Neural cell (in vitro differentiated cells): ENCODE measurements at regions not wholly inside any gene's neighbourhood (a gene's known extent, or its start where the extent isn't known, plus 50 kb on each side); places are given as distances from the start of the nearest gene placed in this dataset.

Experiments
- H2AFZ ChIP-seq: fragments of 200-600, 300-800 bp; sonication (generic), shearing (Covaris generic); 2 replicates; pipeline ENCODE4 v1.6.0; 2014; ENCODE audit warnings: low read depth, mild to moderate bottlenecking, antibody characterized with exemption, low read length, moderate library complexity
- H3F3A ChIP-seq: fragments of 200-600 bp; shearing (Covaris generic); 2 replicates; pipeline ENCODE4 v1.6.1; 2016; ENCODE audit warnings: mild to moderate bottlenecking, moderate library complexity, mixed read lengths, antibody characterized with exemption, low read length; ENCODE audit not compliant: insufficient read depth, poor library complexity, severe bottlenecking
- H3K27ac ChIP-seq: fragments of 200-600, 300-800 bp; sonication (generic), shearing (Covaris generic); 2 replicates; pipeline ENCODE4 v1.5.1; 2014; ENCODE audit warnings: mild to moderate bottlenecking, low read length, moderate library complexity
- H3K27me3 ChIP-seq: fragments of 300-800, 200-600 bp; sonication (generic), shearing (Covaris generic); 2 replicates; pipeline ENCODE4 v1.6.0; 2014; ENCODE audit warnings: mild to moderate bottlenecking, low read depth, low read length, moderate library complexity; ENCODE audit not compliant: insufficient read depth
- H3K36me3 ChIP-seq: fragments of 300-800, 200-600 bp; sonication (generic), shearing (Covaris generic); 2 replicates; pipeline ENCODE4 v1.5.1; 2014; ENCODE audit warnings: mild to moderate bottlenecking, antibody characterized with exemption, low read length, moderate library complexity; ENCODE audit not compliant: insufficient read depth
- H3K4me2 ChIP-seq: fragments of 300-800, 200-600 bp; sonication (generic), shearing (Covaris generic); 2 replicates; pipeline ENCODE4 v1.6.0; 2014; ENCODE audit warnings: mild to moderate bottlenecking, low read length
- H3K4me3 ChIP-seq: fragments of 300-800, 200-600 bp; sonication (generic), shearing (Covaris generic); 2 replicates; pipeline ENCODE4 v1.5.1; 2014; ENCODE audit warnings: mild to moderate bottlenecking, low read length, moderate library complexity
- H3K79me2 ChIP-seq: fragments of 200-600 bp; shearing (Covaris generic); replicated peaks from 2 replicates; pipeline ENCODE4 v1.6.0; 2014; ENCODE audit warnings: mild to moderate bottlenecking, low read length, moderate library complexity; ENCODE audit not compliant: insufficient read depth
- H3K9ac ChIP-seq: fragments of 300-800, 200-600 bp; sonication (generic), shearing (Covaris generic); 2 replicates; pipeline ENCODE4 v1.6.1; 2016; ENCODE audit warnings: mild to moderate bottlenecking, low read length, mixed read lengths
- H3K9me2 ChIP-seq: fragments of 200-600 bp; shearing (Covaris generic); 2 replicates; pipeline ENCODE4 v1.6.1; 2016; ENCODE audit warnings: mild to moderate bottlenecking, low read length, mixed read lengths; ENCODE audit not compliant: insufficient read depth
- H3K9me3 ChIP-seq: fragments of 200-600, 300-800 bp; sonication (generic), shearing (Covaris generic); 2 replicates; pipeline ENCODE4 v1.6.1; 2016; ENCODE audit warnings: mild to moderate bottlenecking, mixed run types, low read length, moderate library complexity, mixed read lengths
- H4K20me1 ChIP-seq: fragments of 200-600 bp; shearing (Covaris generic); 2 replicates; pipeline ENCODE4 v1.6.1; 2016; ENCODE audit warnings: mild to moderate bottlenecking, mixed run types; ENCODE audit not compliant: insufficient read depth
- CTCF ChIP-seq: fragments of 450-650 bp; IDR thresholded peaks from 2 replicates; pipeline ENCODE4 v1.5.1; 2014; ENCODE audit warnings: antibody characterized with exemption, mild to moderate bottlenecking, moderate library complexity; ENCODE audit not compliant: poor library complexity, severe bottlenecking
- EP300 ChIP-seq: fragments of 450-650 bp; conservative IDR thresholded peaks from 2 replicates; pipeline ENCODE4 v1.6.1; 2014; ENCODE audit warnings: antibody characterized with exemption, mild to moderate bottlenecking, moderate library complexity; ENCODE audit not compliant: poor library complexity, severe bottlenecking
- EZH2 ChIP-seq: fragments of 200-600, 300-800 bp; shearing (Covaris generic), sonication (generic); IDR thresholded peaks from 2 replicates; pipeline ENCODE4 v1.6.1; 2014; ENCODE audit warnings: antibody characterized with exemption, low read length, borderline replicate concordance, mild to moderate bottlenecking; ENCODE audit not compliant: insufficient read depth, poor library complexity, severe bottlenecking
- MXI1 ChIP-seq: fragments of 450-650 bp; conservative IDR thresholded peaks from 2 replicates; pipeline ENCODE4 v1.6.1; 2014; ENCODE audit warnings: antibody characterized with exemption, mild to moderate bottlenecking; ENCODE audit not compliant: poor library complexity, severe bottlenecking
- POLR2AphosphoS5 ChIP-seq: IDR thresholded peaks from 2 replicates; pipeline ENCODE4 v1.6.1; 2012
- RAD21 ChIP-seq: fragments of 450-650 bp; conservative IDR thresholded peaks from 2 replicates; pipeline ENCODE4 v1.6.1; 2014; ENCODE audit warnings: antibody characterized with exemption, mild to moderate bottlenecking, moderate library complexity
- REST ChIP-seq: IDR thresholded peaks from 2 replicates; pipeline ENCODE4 v1.6.1; 2012; ENCODE audit warnings: borderline replicate concordance
- SMC3 ChIP-seq: fragments of 450-650 bp; conservative IDR thresholded peaks from 2 replicates; pipeline ENCODE4 v1.6.1; 2014; ENCODE audit warnings: antibody characterized with exemption, mild to moderate bottlenecking, moderate library complexity; ENCODE audit not compliant: poor library complexity
- TAF1 ChIP-seq: IDR thresholded peaks from 2 replicates; pipeline ENCODE4 v1.6.1; 2012; ENCODE audit warnings: low read depth

GRCh38 chr21:28832013-28832714 lies 160.5 kb downstream of the LTN1 start:
- Histone ChIP-seq H3K36me3 (no peaks in the 10 kb centered on the region), H3K4me3 (no peak overlapping the region), H3F3A (no peaks in the 10 kb centered on the region), H3K4me2 (no peak overlapping the region), H3K9ac (no peak overlapping the region), H3K27ac (no peak overlapping the region), H3K27me3 (no peaks in the 10 kb centered on the region), H4K20me1 (no peaks in the 10 kb centered on the region), H3K9me2 (no peaks in the 10 kb centered on the region), H2AFZ (no peak overlapping the region), H3K79me2 (no peaks in the 10 kb centered on the region), H3K9me3 (no peaks in the 10 kb centered on the region)
- no peak for TF ChIP-seq SMC3
- no peak for TF ChIP-seq CTCF
- no peak for TF ChIP-seq EZH2
- no peak for TF ChIP-seq TAF1
- no peak for TF ChIP-seq RAD21
- no peak for TF ChIP-seq POLR2AphosphoS5
- no peak for TF ChIP-seq EP300
- TF ChIP-seq REST, result no peak
- no peak for TF ChIP-seq MXI1

GRCh38 chr21:28828981-28829380 lies 163.7 kb downstream of the LTN1 start:
- no peak for TF ChIP-seq POLR2AphosphoS5
- no peak for TF ChIP-seq EP300
- TF ChIP-seq CTCF, result no peak
- no peak for TF ChIP-seq EZH2
- TF ChIP-seq RAD21, result no peak
- TF ChIP-seq REST, result no peak
- TF ChIP-seq SMC3, result no peak
- TF ChIP-seq MXI1, result no peak
- no peak for TF ChIP-seq TAF1
- Histone ChIP-seq H3K27ac (no peak overlapping the region), H3K9me3 (no peaks in the 10 kb centered on the region), H3K4me3 (no peak overlapping the region), H3F3A (no peaks in the 10 kb centered on the region), H3K4me2 (no peak overlapping the region), H3K27me3 (no peaks in the 10 kb centered on the region), H3K9ac (no peak overlapping the region), H3K79me2 (no peaks in the 10 kb centered on the region), H3K9me2 (no peaks in the 10 kb centered on the region), H4K20me1 (no peaks in the 10 kb centered on the region), H2AFZ (no peak overlapping the region), H3K36me3 (no peaks in the 10 kb centered on the region)
